Fibroblast of skin of left quadriceps (primary cell): ENCODE measurements at regions not wholly inside any gene's neighbourhood (a gene's known extent, or its start where the extent isn't known, plus 50 kb on each side); places are given as distances from the start of the nearest gene placed in this dataset.

ENCODE experiments used
- DNase-seq, 2 experiments: peaks; one replicate each; pipeline ENCODE4 v3.0.0-alpha.2; 2013; ENCODE audit warnings: low read depth in 2 of 2

GRCh38 chr6:26286168-26286877 lies 78.7 kb upstream of the BTN3A2 start:
- no peak for DNase-seq

- DNase-seq: no peak
These were observed 76.8 kb upstream of the BTN3A2 start for GRCh38 chr6:26288155-26288554.

GRCh38 chr6:26290941-26291340 lies 74.1 kb upstream of the BTN3A2 start:
- DNase-seq: no peak

- no peak for DNase-seq
These were observed 72.3 kb upstream of the BTN3A2 start for GRCh38 chr6:26292709-26293108.

GRCh38 chr6:26294302-26294701 lies 70.7 kb upstream of the BTN3A2 start:
- no peak for DNase-seq

- no peak for DNase-seq
These were observed 69.1 kb upstream of the BTN3A2 start for GRCh38 chr6:26295691-26296555.

- no peak for DNase-seq
These were observed 68.5 kb upstream of the BTN3A2 start for GRCh38 chr6:26296556-26296856.

GRCh38 chr6:26296857-26297648 lies 67.9 kb upstream of the BTN3A2 start:
- DNase-seq: no peak

GRCh38 chr6:26299286-26300042 lies 65.5 kb upstream of the BTN3A2 start:
- no peak for DNase-seq

GRCh38 chr6:26300043-26300331 lies 65.0 kb upstream of the BTN3A2 start:
- no peak for DNase-seq

GRCh38 chr6:26300359-26300758 lies 64.6 kb upstream of the BTN3A2 start:
- DNase-seq: no peak

GRCh38 chr6:26300828-26301227 lies 64.2 kb upstream of the BTN3A2 start:
- no peak for DNase-seq

GRCh38 chr6:26301638-26302037 lies 63.4 kb upstream of the BTN3A2 start:
- DNase-seq: no peak

- DNase-seq: no peak
These were observed 61.9 kb upstream of the BTN3A2 start for GRCh38 chr6:26302941-26303559.

GRCh38 chr6:26304213-26304796 lies 60.7 kb upstream of the BTN3A2 start:
- no peak for DNase-seq

GRCh38 chr6:26304797-26305640 lies 60.0 kb upstream of the BTN3A2 start:
- DNase-seq: no peak

- no peak for DNase-seq
These were observed 59.4 kb upstream of the BTN3A2 start for GRCh38 chr6:26305641-26305969.

GRCh38 chr6:26306232-26306631 lies 58.8 kb upstream of the BTN3A2 start:
- no peak for DNase-seq

GRCh38 chr6:26307850-26308249 lies 57.1 kb upstream of the BTN3A2 start:
- DNase-seq: no peak

- no peak for DNase-seq
These were observed 55.3 kb upstream of the BTN3A2 start for GRCh38 chr6:26309731-26310142.
